ENCODE measurements at regions not wholly inside any gene's neighbourhood (a gene's known extent, or its start where the extent isn't known, plus 50 kb on each side); places are given as distances from the start of the nearest gene placed in this dataset.

GRCh38 chr11:38356255-38356654 is 1758.2 kb upstream of the RAG2 start:
- TF ChIP-seq POLR2A (IDR thresholded peaks at IDR 0.05; ENCODE audit: low read depth, low read length) (no peak), POLR2AphosphoS5 (IDR thresholded peaks at IDR 0.05; ENCODE audit: low read depth, low read length) (no peak), TAF1 (IDR thresholded peaks at IDR 0.05; ENCODE audit: borderline replicate concordance, low read depth, low read length) (no peak)
